Liver (tissue), 3 donors: ENCODE measurements at regions not wholly inside any gene's neighbourhood (a gene's known extent, or its start where the extent isn't known, plus 50 kb on each side); places are given as distances from the start of the nearest gene placed in this dataset.
"Not testable (repeated sequence)": the region's sequence is repeated elsewhere in the genome, so short reads cannot be mapped to it uniquely, and the experiment has no call there.

ENCODE experiments used
- ATF3 ChIP-seq: IDR thresholded peaks from 2 replicates; pipeline ENCODE4 v1.6.1; 2016; ENCODE audit warnings: antibody characterized with exemption
- FOXA1 ChIP-seq: IDR thresholded peaks from 2 replicates; pipeline ENCODE4 v1.6.1; 2016; ENCODE audit warnings: antibody characterized with exemption
- MAX ChIP-seq: IDR thresholded peaks from 2 replicates; pipeline ENCODE4 v1.6.1; 2016; ENCODE audit warnings: antibody characterized with exemption
- TF ChIP-seq, protein P1 (sequence below): IDR thresholded peaks from 2 replicates; pipeline ENCODE4 v1.6.1; 2016; ENCODE audit warnings: antibody characterized with exemption, mild to moderate bottlenecking
- TF ChIP-seq, protein P2 (sequence below): fragments of 150-350 bp; IDR thresholded peaks from 2 replicates; pipeline ENCODE4 v1.5.1; 2017; ENCODE audit warnings: improper control_type of control experiment, low read depth, low read length; ENCODE audit not compliant: missing input control
- donor health status: healthy.
- donor health status: healthy.

- TF ChIP-seq ATF3, FOXA1, MAX: not testable (repeated sequence)
- TF ChIP-seq, protein P1, sequence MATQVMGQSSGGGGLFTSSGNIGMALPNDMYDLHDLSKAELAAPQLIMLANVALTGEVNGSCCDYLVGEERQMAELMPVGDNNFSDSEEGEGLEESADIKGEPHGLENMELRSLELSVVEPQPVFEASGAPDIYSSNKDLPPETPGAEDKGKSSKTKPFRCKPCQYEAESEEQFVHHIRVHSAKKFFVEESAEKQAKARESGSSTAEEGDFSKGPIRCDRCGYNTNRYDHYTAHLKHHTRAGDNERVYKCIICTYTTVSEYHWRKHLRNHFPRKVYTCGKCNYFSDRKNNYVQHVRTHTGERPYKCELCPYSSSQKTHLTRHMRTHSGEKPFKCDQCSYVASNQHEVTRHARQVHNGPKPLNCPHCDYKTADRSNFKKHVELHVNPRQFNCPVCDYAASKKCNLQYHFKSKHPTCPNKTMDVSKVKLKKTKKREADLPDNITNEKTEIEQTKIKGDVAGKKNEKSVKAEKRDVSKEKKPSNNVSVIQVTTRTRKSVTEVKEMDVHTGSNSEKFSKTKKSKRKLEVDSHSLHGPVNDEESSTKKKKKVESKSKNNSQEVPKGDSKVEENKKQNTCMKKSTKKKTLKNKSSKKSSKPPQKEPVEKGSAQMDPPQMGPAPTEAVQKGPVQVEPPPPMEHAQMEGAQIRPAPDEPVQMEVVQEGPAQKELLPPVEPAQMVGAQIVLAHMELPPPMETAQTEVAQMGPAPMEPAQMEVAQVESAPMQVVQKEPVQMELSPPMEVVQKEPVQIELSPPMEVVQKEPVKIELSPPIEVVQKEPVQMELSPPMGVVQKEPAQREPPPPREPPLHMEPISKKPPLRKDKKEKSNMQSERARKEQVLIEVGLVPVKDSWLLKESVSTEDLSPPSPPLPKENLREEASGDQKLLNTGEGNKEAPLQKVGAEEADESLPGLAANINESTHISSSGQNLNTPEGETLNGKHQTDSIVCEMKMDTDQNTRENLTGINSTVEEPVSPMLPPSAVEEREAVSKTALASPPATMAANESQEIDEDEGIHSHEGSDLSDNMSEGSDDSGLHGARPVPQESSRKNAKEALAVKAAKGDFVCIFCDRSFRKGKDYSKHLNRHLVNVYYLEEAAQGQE: not testable (repeated sequence)
- TF ChIP-seq, protein P2, sequence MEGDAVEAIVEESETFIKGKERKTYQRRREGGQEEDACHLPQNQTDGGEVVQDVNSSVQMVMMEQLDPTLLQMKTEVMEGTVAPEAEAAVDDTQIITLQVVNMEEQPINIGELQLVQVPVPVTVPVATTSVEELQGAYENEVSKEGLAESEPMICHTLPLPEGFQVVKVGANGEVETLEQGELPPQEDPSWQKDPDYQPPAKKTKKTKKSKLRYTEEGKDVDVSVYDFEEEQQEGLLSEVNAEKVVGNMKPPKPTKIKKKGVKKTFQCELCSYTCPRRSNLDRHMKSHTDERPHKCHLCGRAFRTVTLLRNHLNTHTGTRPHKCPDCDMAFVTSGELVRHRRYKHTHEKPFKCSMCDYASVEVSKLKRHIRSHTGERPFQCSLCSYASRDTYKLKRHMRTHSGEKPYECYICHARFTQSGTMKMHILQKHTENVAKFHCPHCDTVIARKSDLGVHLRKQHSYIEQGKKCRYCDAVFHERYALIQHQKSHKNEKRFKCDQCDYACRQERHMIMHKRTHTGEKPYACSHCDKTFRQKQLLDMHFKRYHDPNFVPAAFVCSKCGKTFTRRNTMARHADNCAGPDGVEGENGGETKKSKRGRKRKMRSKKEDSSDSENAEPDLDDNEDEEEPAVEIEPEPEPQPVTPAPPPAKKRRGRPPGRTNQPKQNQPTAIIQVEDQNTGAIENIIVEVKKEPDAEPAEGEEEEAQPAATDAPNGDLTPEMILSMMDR: not testable (repeated sequence)
Observed at GRCh38 chr3:597746-598145, 401.2 kb downstream of the CHL1 start.
